Right lobe of liver (tissue), 6 donors: ENCODE measurements at regions not wholly inside any gene's neighbourhood (a gene's known extent, or its start where the extent isn't known, plus 50 kb on each side); places are given as distances from the start of the nearest gene placed in this dataset.

Source experiments
- ATAC-seq, 4 donors: fragments of 200-7000 bp; cut with Tn5 transposase; one replicate each; pipeline ENCODE4 v1.9.1; 2020; ENCODE audit warnings: mild to moderate bottlenecking in 4 of 4, moderate library complexity in 4 of 4
- DNase-seq, 3 donors: peaks; one replicate each; pipeline ENCODE4 v3.0.0-alpha.2; 2020
- H3K27ac ChIP-seq, 3 donors: fragments of 200-600 bp; one replicate each; pipeline ENCODE4 v1.8.0; 2022
- H3K27me3 ChIP-seq, 2 donors: fragments of 200-600 bp; one replicate each; pipeline ENCODE4 v1.8.0; 2022
- H3K36me3 ChIP-seq, 4 donors: fragments of 200-600 bp; sonication (generic) in 1 of 4; one replicate each; pipeline versions ENCODE4 v1.5.1 to v1.8.0; 2017 to 2022; ENCODE audit warnings: control low read depth in 1 of 4
- H3K4me1 ChIP-seq, 4 donors: fragments of 200-600 bp; sonication (generic) in 1 of 4; one replicate each; pipeline versions ENCODE4 v1.5.1 to v1.8.0; 2017 to 2022; ENCODE audit warnings: control low read depth in 1 of 4
- H3K4me3 ChIP-seq, 3 donors: fragments of 200-600 bp; one replicate each; pipeline ENCODE4 v1.8.0; 2022
- H3K9me3 ChIP-seq, 4 donors: fragments of 200-600 bp; sonication (generic) in 1 of 4; one replicate each; pipeline versions ENCODE4 v1.5.1 to v1.8.0; 2017 to 2022; ENCODE audit warnings: control low read depth in 1 of 4
- POLR2A ChIP-seq: fragments of 450-650 bp; IDR thresholded peaks from one replicate; pipeline ENCODE4 v1.6.1; 2017; ENCODE audit warnings: antibody characterized with exemption, mild to moderate bottlenecking
- WGBS: methylation state at CpG from one replicate; pipeline ENCODE4 v1.1.6; 2018; ENCODE audit warnings: low coverage, low lambda C conversion rate; ENCODE audit not compliant: insufficient coverage; ENCODE audit errors: missing lambda C conversion rate; 5-methylcytosine and 5-hydroxymethylcytosine counted together
- intact Hi-C, 2 donors: fragments of 100-400 bp; cut with DNase I; formaldehyde crosslinking; loops; one replicate each; pipeline versions ENCODE4 v1.11.2 to v1.14.1; 2022
- small RNA-seq, 2 experiments: library from RNA; depleted of rRNA; stranded (forward); fragments of <200 nt; gene quantifications; one replicate each; pipeline ENCODE3, GENCODE V24; 2016
- TF ChIP-seq, protein P1 (sequence below), 4 donors: fragments of 200-600 bp in 3 of 4; fragments of 450-650 bp in 1 of 4; IDR thresholded peaks; one replicate each; pipeline versions ENCODE4 v1.5.1 to v1.8.0; 2016 to 2022; ENCODE audit warnings: antibody characterized with exemption in 4 of 4, mild to moderate bottlenecking in 2 of 4
- donor health status: DM: no; HTN: yes; CAD: no.
- donor health status: DM: no; HTN: no; CAD: no.
- donor health status: DM: no; HTN: no; CAD: no.
- donor health status: DM: no; HTN: yes; CAD: no.
- donor health status: DM: no; HTN: yes; CAD: no.

DNA sequence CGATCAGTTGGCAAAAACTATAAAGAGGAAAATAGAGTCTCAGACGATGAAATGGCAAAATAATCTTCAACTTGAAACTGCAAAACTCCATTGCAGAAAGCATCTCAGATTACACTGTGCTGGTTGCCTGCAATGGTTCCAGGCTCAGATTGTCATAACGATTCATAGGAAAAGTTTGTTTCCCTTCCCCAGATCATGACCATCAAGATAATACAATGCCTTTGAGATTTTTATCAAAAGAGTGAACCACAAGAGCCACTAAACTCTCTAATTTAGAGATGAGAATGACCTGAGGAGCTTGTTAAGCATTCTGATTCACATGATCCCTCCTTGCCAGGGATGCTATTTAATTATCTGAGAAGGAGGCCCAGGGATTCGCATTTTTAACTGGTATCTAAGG lies 52.6 kb upstream of the ITGA1 start:
- no peaks in the 10 kb centered on the region for H3K9me3 ChIP-seq
- no peak overlapping the region for H3K4me3 ChIP-seq
- TF ChIP-seq POLR2A, result no peak
- TF ChIP-seq, protein P1, sequence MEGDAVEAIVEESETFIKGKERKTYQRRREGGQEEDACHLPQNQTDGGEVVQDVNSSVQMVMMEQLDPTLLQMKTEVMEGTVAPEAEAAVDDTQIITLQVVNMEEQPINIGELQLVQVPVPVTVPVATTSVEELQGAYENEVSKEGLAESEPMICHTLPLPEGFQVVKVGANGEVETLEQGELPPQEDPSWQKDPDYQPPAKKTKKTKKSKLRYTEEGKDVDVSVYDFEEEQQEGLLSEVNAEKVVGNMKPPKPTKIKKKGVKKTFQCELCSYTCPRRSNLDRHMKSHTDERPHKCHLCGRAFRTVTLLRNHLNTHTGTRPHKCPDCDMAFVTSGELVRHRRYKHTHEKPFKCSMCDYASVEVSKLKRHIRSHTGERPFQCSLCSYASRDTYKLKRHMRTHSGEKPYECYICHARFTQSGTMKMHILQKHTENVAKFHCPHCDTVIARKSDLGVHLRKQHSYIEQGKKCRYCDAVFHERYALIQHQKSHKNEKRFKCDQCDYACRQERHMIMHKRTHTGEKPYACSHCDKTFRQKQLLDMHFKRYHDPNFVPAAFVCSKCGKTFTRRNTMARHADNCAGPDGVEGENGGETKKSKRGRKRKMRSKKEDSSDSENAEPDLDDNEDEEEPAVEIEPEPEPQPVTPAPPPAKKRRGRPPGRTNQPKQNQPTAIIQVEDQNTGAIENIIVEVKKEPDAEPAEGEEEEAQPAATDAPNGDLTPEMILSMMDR (IDR thresholded peaks at IDR 0.05), result no peak
- 88% methylated on average over 4 of the region's 4 CpGs for whole genome bisulfite sequencing
- intact Hi-C loops, result no loop called here
- H3K4me1 ChIP-seq, result peaks cover 0 to 11% (median 0%) of the 10 kb centered on the region in 4 donors
- H3K36me3 ChIP-seq, result no peaks in the 10 kb centered on the region
- ATAC-seq (no peak), DNase-seq (no peak)
- H3K27ac ChIP-seq, result no peak overlapping the region
- H3K27me3 ChIP-seq, result no peaks in the 10 kb centered on the region

Small RNAs in the stretch of these regions (small RNA-seq; reads per million reads assigned to genes)
- 0 reads per million in 2 experiments for gene RPS17P11
